Spleen (tissue), 11 donors: ENCODE measurements at regions not wholly inside any gene's neighbourhood (a gene's known extent, or its start where the extent isn't known, plus 50 kb on each side); places are given as distances from the start of the nearest gene placed in this dataset.

Experiments
- DNase-seq: peaks from one replicate; pipeline ENCODE4 v3.0.0-alpha.2; 2020
- H3K27ac ChIP-seq, 8 donors: fragments of 200-600 bp; sonication (generic) in 7 of 8; 1 replicate in 4 of 8; 2 replicates in 4 of 8; pipeline versions ENCODE4 v1.5.0 to v1.8.0; 2016 to 2021; ENCODE audit warnings: inconsistent platforms in 4 of 8, mild to moderate bottlenecking in 4 of 8, moderate library complexity in 1 of 8
- H3K27me3 ChIP-seq, 7 donors: fragments of 200-600 bp; sonication (generic) in 6 of 7; replicated peaks in 1 of 7; 1 replicate in 4 of 7; 2 replicates in 3 of 7; pipeline versions ENCODE4 v1.5.0 to v1.8.0; 2016 to 2021; ENCODE audit warnings: inconsistent platforms in 3 of 7, mild to moderate bottlenecking in 1 of 7
- H3K36me3 ChIP-seq, 6 donors: fragments of 200-600 bp; sonication (generic) in 5 of 6; 1 replicate in 4 of 6; 2 replicates in 2 of 6; pipeline versions ENCODE4 v1.5.0 to v1.8.0; 2016 to 2021; ENCODE audit warnings: inconsistent platforms in 2 of 6
- H3K4me1 ChIP-seq, 6 donors: fragments of 200-600 bp; sonication (generic) in 5 of 6; 1 replicate in 3 of 6; 2 replicates in 3 of 6; pipeline versions ENCODE4 v1.5.0 to v1.8.0; 2016 to 2021; ENCODE audit warnings: inconsistent platforms in 3 of 6
- H3K4me3 ChIP-seq, 8 donors: fragments of 200-600 bp; sonication (generic) in 7 of 8; 1 replicate in 4 of 8; 2 replicates in 4 of 8; pipeline versions ENCODE4 v1.5.0 to v1.8.0; 2016 to 2021; ENCODE audit warnings: inconsistent platforms in 4 of 8, mild to moderate bottlenecking in 4 of 8, moderate library complexity in 2 of 8
- H3K9me3 ChIP-seq, 8 donors: fragments of 200-600 bp; sonication (generic) in 7 of 8; 1 replicate in 4 of 8; 2 replicates in 4 of 8; pipeline versions ENCODE4 v1.5.0 to v1.8.0; 2016 to 2021; ENCODE audit warnings: inconsistent platforms in 4 of 8
- POLR2A ChIP-seq, 3 donors: fragments of 450-650 bp; IDR thresholded peaks; one replicate each; pipeline ENCODE4 v1.5.1; 2017; ENCODE audit warnings: antibody characterized with exemption in 3 of 3, mild to moderate bottlenecking in 1 of 3
- POLR2AphosphoS5 ChIP-seq, 3 donors: sonication (generic); formaldehyde crosslinking; IDR thresholded peaks; one replicate each; pipeline ENCODE4 v1.5.1; 2017; ENCODE audit warnings: antibody characterized with exemption in 3 of 3
- WGBS, 5 donors: extraction: QIAGEN DNeasy Blood & Tissue Kit in 3 of 5; methylation state at CpG; one replicate each; pipeline versions ENCODE4 v1.1.5 to v1.1.7; 2013 to 2018; 5-methylcytosine and 5-hydroxymethylcytosine counted together
- intact Hi-C: fragments of 100-400 bp; cut with DNase I; formaldehyde crosslinking; loops from one replicate; pipeline ENCODE4 v1.15.0; 2023; ENCODE audit warnings: low total_unique reads
- TF ChIP-seq, protein P1 (sequence below), 11 experiments: fragments of 200-600 bp in 7 of 11; fragments of 450-650 bp in 4 of 11; sonication (generic) in 4 of 11; IDR thresholded peaks in 8 of 11; conservative IDR thresholded peaks in 3 of 11; 1 replicate in 7 of 11; 2 replicates in 4 of 11; pipeline versions ENCODE4 v1.4.0 to v1.8.0; 2016 to 2021; ENCODE audit warnings: antibody characterized with exemption in 11 of 11, inconsistent platforms in 4 of 11, mild to moderate bottlenecking in 1 of 11
- donor health status: healthy with polysubstance abuse.
- donor health status: DM: no; HTN: no; CAD: no; lungs with moderate emphysema.
- donor health status: DM: no; HTN: no; CAD: no.
- donor health status: Bipolar disorder and iron deficiency.
- donor health status: healthy.
- donor health status: DM: no; HTN: no; CAD: no.
- donor health status: DM: yes; HTN: yes; CAD: no.

DNA sequence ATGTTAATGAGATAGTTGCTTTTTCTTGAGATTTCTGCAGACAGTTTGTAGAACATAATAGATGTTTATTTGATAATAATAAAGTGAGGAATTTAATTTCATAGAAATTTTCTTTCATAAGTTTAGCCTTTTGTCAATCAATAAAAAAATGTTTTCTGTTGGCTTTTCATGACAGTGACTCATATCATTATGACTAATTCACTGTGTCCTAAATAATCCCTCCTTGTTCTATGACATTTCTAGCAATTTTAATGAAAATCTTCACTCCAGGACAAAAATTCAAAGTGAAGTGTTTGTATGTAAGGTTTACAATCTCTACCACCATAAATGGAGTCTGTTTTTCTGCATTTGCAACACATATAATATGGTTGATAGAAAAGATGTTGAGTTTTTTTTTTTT lies 109.9 kb downstream of the UTRN start:
- TF ChIP-seq, protein P1, sequence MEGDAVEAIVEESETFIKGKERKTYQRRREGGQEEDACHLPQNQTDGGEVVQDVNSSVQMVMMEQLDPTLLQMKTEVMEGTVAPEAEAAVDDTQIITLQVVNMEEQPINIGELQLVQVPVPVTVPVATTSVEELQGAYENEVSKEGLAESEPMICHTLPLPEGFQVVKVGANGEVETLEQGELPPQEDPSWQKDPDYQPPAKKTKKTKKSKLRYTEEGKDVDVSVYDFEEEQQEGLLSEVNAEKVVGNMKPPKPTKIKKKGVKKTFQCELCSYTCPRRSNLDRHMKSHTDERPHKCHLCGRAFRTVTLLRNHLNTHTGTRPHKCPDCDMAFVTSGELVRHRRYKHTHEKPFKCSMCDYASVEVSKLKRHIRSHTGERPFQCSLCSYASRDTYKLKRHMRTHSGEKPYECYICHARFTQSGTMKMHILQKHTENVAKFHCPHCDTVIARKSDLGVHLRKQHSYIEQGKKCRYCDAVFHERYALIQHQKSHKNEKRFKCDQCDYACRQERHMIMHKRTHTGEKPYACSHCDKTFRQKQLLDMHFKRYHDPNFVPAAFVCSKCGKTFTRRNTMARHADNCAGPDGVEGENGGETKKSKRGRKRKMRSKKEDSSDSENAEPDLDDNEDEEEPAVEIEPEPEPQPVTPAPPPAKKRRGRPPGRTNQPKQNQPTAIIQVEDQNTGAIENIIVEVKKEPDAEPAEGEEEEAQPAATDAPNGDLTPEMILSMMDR (IDR thresholded peaks at IDR 0.05 in 8 of 11, conservative IDR thresholded peaks at IDR 0.05 in 3 of 11), result no peak
- TF ChIP-seq POLR2A (IDR thresholded peaks at IDR 0.05), result no peak
- TF ChIP-seq POLR2AphosphoS5 (IDR thresholded peaks at IDR 0.05), result no peak
- no peak for DNase-seq
- H3K27me3 ChIP-seq, result no peaks in the 10 kb centered on the region
- peaks cover 0 to 58% (median 19%) of the 10 kb centered on the region in 6 donors for H3K4me1 ChIP-seq
- H3K9me3 ChIP-seq, result peaks cover 0 to 15% (median 12%) of the 10 kb centered on the region in 8 donors
- intact Hi-C loops, result no loop called here
- H3K36me3 ChIP-seq, result peaks cover 0 to 21% (median 0%) of the 10 kb centered on the region in 6 donors
- no peak overlapping the region for H3K4me3 ChIP-seq
- peak overlapping the region in 1 of 8 donors; percentile 40 for H3K27ac ChIP-seq

DNA sequence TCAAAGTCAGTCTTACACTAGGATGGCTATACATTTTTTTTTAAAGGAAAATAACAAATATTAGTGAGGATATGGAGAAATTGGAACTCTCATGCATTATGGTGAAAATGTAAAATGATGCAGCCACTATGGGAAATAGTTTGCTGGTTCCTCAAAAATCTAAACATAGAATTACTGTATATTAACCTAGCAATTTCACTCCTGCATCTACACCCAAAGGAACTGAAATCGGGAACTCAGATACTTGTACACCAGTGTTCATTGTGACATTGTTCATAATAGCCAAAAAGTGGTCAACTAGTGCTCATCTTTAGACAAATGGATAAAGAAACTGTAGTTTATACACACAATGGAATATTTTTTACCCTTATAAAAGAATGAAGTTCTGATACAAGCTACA lies 110.7 kb downstream of the UTRN start:
- peak overlapping the region in 1 of 8 donors; percentile 40 for H3K27ac ChIP-seq
- H3K4me3 ChIP-seq, result no peak overlapping the region
- peaks cover 0 to 14% (median 0%) of the 10 kb centered on the region in 6 donors for H3K36me3 ChIP-seq
- 71 to 85% (median 76%) methylated on average over 1 of the region's 1 CpG for WGBS, 5 donors
- intact Hi-C loops, result no loop called here
- DNase-seq, result no peak
- TF ChIP-seq POLR2A (IDR thresholded peaks at IDR 0.05), result no peak
- TF ChIP-seq POLR2AphosphoS5 (IDR thresholded peaks at IDR 0.05), result no peak
- TF ChIP-seq, protein P1 (IDR thresholded peaks at IDR 0.05 in 8 of 11, conservative IDR thresholded peaks at IDR 0.05 in 3 of 11), result no peak
- H3K4me1 ChIP-seq, result peaks cover 0 to 66% (median 21%) of the 10 kb centered on the region in 6 donors
- H3K27me3 ChIP-seq, result no peaks in the 10 kb centered on the region
- peaks cover 0 to 15% (median 12%) of the 10 kb centered on the region in 8 donors for H3K9me3 ChIP-seq

DNA sequence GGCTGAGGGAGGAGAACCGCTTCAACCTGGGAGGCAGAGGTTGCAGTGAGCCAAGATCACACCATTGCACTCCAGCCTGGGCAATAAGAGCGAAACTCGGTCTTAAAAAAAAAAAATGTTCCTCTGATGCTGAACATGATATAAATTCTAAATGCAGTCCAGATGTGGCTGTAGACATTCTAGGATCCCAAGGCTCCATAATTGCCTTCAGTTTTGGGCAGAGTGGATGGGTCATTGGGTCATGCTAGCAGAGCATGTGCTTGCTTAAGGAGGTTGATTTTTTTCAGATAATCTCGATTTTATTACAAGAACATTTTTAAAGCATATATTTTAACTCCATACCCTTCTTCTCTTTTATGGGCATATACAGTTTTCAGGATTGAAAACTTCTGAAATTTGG lies 112.0 kb downstream of the UTRN start:
- Histone ChIP-seq H3K9me3 (peaks cover 0 to 15% (median 12%) of the 10 kb centered on the region in 8 donors), H3K36me3 (peaks cover 0 to 20% (median 0%) of the 10 kb centered on the region in 6 donors), H3K27ac (no peak overlapping the region), H3K27me3 (no peaks in the 10 kb centered on the region), H3K4me1 (peaks cover 0 to 66% (median 21%) of the 10 kb centered on the region in 6 donors), H3K4me3 (no peak overlapping the region)
- WGBS, 5 donors, result 93 to 98% (median 96%) methylated on average over 4 of the region's 4 CpGs
- TF ChIP-seq POLR2A (IDR thresholded peaks at IDR 0.05) (no peak), POLR2AphosphoS5 (IDR thresholded peaks at IDR 0.05) (no peak)
- TF ChIP-seq, protein P1 (IDR thresholded peaks at IDR 0.05 in 8 of 11, conservative IDR thresholded peaks at IDR 0.05 in 3 of 11), result no peak
- intact Hi-C loops, result no loop called here
- no peak for DNase-seq

DNA sequence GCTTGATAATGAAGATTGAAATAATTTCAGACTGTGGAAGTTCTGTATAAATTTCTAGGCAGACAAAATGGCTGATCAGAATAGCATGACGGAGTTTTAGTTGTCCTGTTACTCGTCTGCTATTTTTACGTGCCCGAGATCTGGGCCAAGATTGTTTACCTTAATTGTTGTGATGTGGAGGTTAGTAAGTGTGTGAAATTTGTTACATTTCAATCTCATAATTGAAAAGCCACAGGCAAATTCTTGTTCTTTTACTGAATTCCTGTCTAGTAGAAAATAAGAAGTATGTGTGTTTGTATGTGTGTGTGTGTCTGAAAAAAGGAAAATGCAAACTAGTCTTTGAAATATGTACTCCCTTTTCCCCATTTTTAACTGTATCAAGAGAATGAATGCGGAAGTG lies 115.2 kb downstream of the UTRN start:
- intact Hi-C loops, result no loop called here
- Histone ChIP-seq H3K36me3 (peaks cover 0 to 51% (median 2%) of the 10 kb centered on the region in 6 donors), H3K4me1 (peaks cover 0 to 78% (median 16%) of the 10 kb centered on the region in 6 donors), H3K4me3 (no peak overlapping the region), H3K27me3 (no peaks in the 10 kb centered on the region), H3K27ac (peak overlapping the region in 3 of 8 donors; percentile 3 to 20 (median 13)), H3K9me3 (peaks cover 0 to 15% (median 12%) of the 10 kb centered on the region in 8 donors)
- WGBS, 5 donors, result 82 to 92% (median 86%) methylated on average over 5 of the region's 5 CpGs
- no peak for DNase-seq
- TF ChIP-seq, protein P1 (IDR thresholded peaks at IDR 0.05 in 8 of 11, conservative IDR thresholded peaks at IDR 0.05 in 3 of 11), result no peak
- no peak for TF ChIP-seq POLR2A (IDR thresholded peaks at IDR 0.05)
- TF ChIP-seq POLR2AphosphoS5 (IDR thresholded peaks at IDR 0.05), result no peak
